SK-N-SH treated with all-trans-retinoic acid at 6 μM for 48 hours (cell line): ENCODE measurements at regions not wholly inside any gene's neighbourhood (a gene's known extent, or its start where the extent isn't known, plus 50 kb on each side); places are given as distances from the start of the nearest gene placed in this dataset.

Experiments
- ATAC-seq: fragments of 200-7000 bp; cut with Tn5 transposase; 3 replicates; pipeline ENCODE4 v1.9.1; 2020; ENCODE audit warnings: mild to moderate bottlenecking, moderate library complexity
- ARNTL ChIP-seq: fragments of 450-650 bp; formaldehyde crosslinking; IDR thresholded peaks from 2 replicates; pipeline ENCODE4 v1.5.0; 2020; ENCODE audit warnings: low read depth, mild to moderate bottlenecking, moderate library complexity, borderline replicate concordance
- BACH2 ChIP-seq: fragments of 250-450 bp; sonication (Bioruptor Pico); IDR thresholded peaks from 2 replicates; pipeline ENCODE4 v1.9.0; 2021; ENCODE audit warnings: mild to moderate bottlenecking, borderline replicate concordance
- CSDC2 ChIP-seq: fragments of 250-450 bp; sonication (Bioruptor Pico); IDR thresholded peaks from 2 replicates; pipeline ENCODE4 v1.5.0; 2020; ENCODE audit warnings: mild to moderate bottlenecking, moderate library complexity
- ESRRG ChIP-seq: fragments of 250-450 bp; sonication (Bioruptor Pico); IDR thresholded peaks from 2 replicates; pipeline ENCODE4 v1.6.1; 2021; ENCODE audit warnings: mild to moderate bottlenecking
- GLIS3 ChIP-seq: fragments of 250-450 bp; sonication (Bioruptor Pico); IDR thresholded peaks from 2 replicates; pipeline ENCODE4 v1.5.0; 2020; ENCODE audit warnings: mild to moderate bottlenecking, moderate library complexity
- ISL1 ChIP-seq: fragments of 250-450 bp; sonication (Bioruptor Pico); IDR thresholded peaks from 2 replicates; pipeline ENCODE4 v2.1.2; 2022; ENCODE audit warnings: mild to moderate bottlenecking, moderate library complexity
- OSR1 ChIP-seq: fragments of 250-450 bp; sonication (Bioruptor Pico); IDR thresholded peaks from 2 replicates; pipeline ENCODE4 v1.8.0; 2022; ENCODE audit warnings: moderate library complexity, mild to moderate bottlenecking, inconsistent platforms
- RARB ChIP-seq: fragments of 250-450 bp; sonication (Bioruptor Pico); IDR thresholded peaks from 2 replicates; pipeline ENCODE4 v1.8.0; 2021; ENCODE audit warnings: mild to moderate bottlenecking, moderate library complexity
- SNAI2 ChIP-seq: fragments of 250-450 bp; sonication (Bioruptor Pico); IDR thresholded peaks from 2 replicates; pipeline ENCODE4 v1.5.0; 2020; ENCODE audit warnings: mild to moderate bottlenecking, moderate library complexity
- TCF4 ChIP-seq: fragments of 250-450 bp; sonication (Bioruptor Pico); IDR thresholded peaks from 2 replicates; pipeline ENCODE4 v1.8.0; 2021; ENCODE audit warnings: mild to moderate bottlenecking, moderate library complexity, borderline replicate concordance
- TOX ChIP-seq: fragments of 250-450 bp; sonication (Bioruptor Pico); IDR thresholded peaks from 2 replicates; pipeline ENCODE4 v1.8.0; 2021; ENCODE audit warnings: mild to moderate bottlenecking, moderate library complexity, borderline replicate concordance
- ZC3H10 ChIP-seq: fragments of 250-450 bp; sonication (Bioruptor Pico); IDR thresholded peaks from 2 replicates; pipeline ENCODE4 v1.5.1; 2021; ENCODE audit warnings: mild to moderate bottlenecking, moderate library complexity
- ZFP30 ChIP-seq: fragments of 450-650 bp; formaldehyde crosslinking; IDR thresholded peaks from 2 replicates; pipeline ENCODE4 v1.5.0; 2022; ENCODE audit warnings: mild to moderate bottlenecking, moderate library complexity
- ZNF565 ChIP-seq: fragments of 450-650 bp; formaldehyde crosslinking; conservative IDR thresholded peaks from 2 replicates; pipeline ENCODE4 v1.5.0; 2020; ENCODE audit warnings: low read depth, mild to moderate bottlenecking, moderate library complexity
- ZNF70 ChIP-seq: fragments of 450-650 bp; formaldehyde crosslinking; IDR thresholded peaks from 2 replicates; pipeline ENCODE4 v1.5.0; 2020; ENCODE audit warnings: mild to moderate bottlenecking, moderate library complexity
- ZNF8 ChIP-seq: fragments of 450-650 bp; formaldehyde crosslinking; IDR thresholded peaks from 2 replicates; pipeline ENCODE4 v1.5.0; 2020; ENCODE audit warnings: mild to moderate bottlenecking, moderate library complexity
- TF ChIP-seq, protein P1 (sequence below): fragments of 250-450 bp; sonication (Bioruptor Pico); IDR thresholded peaks from 2 replicates; pipeline ENCODE4 v1.5.1; 2020; ENCODE audit warnings: low read depth, mild to moderate bottlenecking, moderate library complexity
- TF ChIP-seq, protein P2 (sequence below): fragments of 250-450 bp; sonication (Bioruptor Pico); IDR thresholded peaks from 2 replicates; pipeline ENCODE4 v1.5.1; 2021; ENCODE audit warnings: mild to moderate bottlenecking, moderate library complexity
- TF ChIP-seq, protein P3 (sequence below): fragments of 250-450 bp; sonication (Bioruptor Pico); IDR thresholded peaks from 2 replicates; pipeline ENCODE4 v1.8.0; 2021; ENCODE audit warnings: low read depth, mild to moderate bottlenecking, moderate library complexity, borderline replicate concordance
- TF ChIP-seq, protein P4 (sequence below): fragments of 250-450 bp; sonication (Bioruptor Pico); IDR thresholded peaks from 2 replicates; pipeline ENCODE4 v1.8.0; 2020; ENCODE audit warnings: mild to moderate bottlenecking, moderate library complexity, borderline replicate concordance

DNA sequence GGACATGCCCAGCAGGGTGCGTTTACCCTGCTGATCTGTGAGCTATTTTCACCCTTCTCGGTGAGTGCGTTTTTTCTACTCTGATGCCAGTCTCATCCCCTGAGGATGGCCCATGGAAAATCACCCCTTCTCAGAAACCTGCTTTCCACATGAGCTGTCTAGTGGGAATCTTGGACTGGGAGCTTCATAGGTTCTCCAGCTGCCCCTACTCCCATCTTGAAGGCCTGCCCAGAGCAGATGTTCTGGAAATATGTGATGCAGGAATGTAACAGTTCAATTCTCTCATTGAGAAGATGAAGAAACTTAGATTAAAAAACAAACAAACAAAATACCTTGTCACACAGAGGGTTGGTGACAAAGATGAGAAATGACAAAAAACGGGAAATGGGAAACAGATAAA, 146.9 kb upstream of the RAB11FIP2 start:
- no peak for ATAC-seq
- no peak for TF ChIP-seq SNAI2 (CRISPR knock-in tag)
- TF ChIP-seq RARB (CRISPR knock-in tag): no peak
- TF ChIP-seq ISL1 (CRISPR knock-in tag): no peak
- TF ChIP-seq ESRRG: no peak
- TF ChIP-seq TCF4 (CRISPR knock-in tag): no peak
- TF ChIP-seq ZNF70 (CRISPR knock-in tag): no peak
- TF ChIP-seq, protein P1, sequence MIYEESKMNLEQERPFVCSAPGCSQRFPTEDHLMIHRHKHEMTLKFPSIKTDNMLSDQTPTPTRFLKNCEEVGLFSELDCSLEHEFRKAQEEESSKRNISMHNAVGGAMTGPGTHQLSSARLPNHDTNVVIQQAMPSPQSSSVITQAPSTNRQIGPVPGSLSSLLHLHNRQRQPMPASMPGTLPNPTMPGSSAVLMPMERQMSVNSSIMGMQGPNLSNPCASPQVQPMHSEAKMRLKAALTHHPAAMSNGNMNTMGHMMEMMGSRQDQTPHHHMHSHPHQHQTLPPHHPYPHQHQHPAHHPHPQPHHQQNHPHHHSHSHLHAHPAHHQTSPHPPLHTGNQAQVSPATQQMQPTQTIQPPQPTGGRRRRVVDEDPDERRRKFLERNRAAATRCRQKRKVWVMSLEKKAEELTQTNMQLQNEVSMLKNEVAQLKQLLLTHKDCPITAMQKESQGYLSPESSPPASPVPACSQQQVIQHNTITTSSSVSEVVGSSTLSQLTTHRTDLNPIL (CRISPR knock-in tag): no peak
- TF ChIP-seq, protein P2, sequence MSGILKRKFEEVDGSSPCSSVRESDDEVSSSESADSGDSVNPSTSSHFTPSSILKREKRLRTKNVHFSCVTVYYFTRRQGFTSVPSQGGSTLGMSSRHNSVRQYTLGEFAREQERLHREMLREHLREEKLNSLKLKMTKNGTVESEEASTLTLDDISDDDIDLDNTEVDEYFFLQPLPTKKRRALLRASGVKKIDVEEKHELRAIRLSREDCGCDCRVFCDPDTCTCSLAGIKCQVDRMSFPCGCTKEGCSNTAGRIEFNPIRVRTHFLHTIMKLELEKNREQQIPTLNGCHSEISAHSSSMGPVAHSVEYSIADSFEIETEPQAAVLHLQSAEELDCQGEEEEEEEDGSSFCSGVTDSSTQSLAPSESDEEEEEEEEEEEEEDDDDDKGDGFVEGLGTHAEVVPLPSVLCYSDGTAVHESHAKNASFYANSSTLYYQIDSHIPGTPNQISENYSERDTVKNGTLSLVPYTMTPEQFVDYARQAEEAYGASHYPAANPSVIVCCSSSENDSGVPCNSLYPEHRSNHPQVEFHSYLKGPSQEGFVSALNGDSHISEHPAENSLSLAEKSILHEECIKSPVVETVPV (CRISPR knock-in tag): no peak
- TF ChIP-seq ZNF8 (CRISPR knock-in tag): no peak
- TF ChIP-seq OSR1: no peak
- no peak for TF ChIP-seq BACH2
- TF ChIP-seq ZNF565: no peak
- no peak for TF ChIP-seq GLIS3 (CRISPR knock-in tag)
- no peak for TF ChIP-seq ZFP30
- no peak for TF ChIP-seq CSDC2 (CRISPR knock-in tag)
- TF ChIP-seq TOX (CRISPR knock-in tag): no peak
- TF ChIP-seq, protein P3, sequence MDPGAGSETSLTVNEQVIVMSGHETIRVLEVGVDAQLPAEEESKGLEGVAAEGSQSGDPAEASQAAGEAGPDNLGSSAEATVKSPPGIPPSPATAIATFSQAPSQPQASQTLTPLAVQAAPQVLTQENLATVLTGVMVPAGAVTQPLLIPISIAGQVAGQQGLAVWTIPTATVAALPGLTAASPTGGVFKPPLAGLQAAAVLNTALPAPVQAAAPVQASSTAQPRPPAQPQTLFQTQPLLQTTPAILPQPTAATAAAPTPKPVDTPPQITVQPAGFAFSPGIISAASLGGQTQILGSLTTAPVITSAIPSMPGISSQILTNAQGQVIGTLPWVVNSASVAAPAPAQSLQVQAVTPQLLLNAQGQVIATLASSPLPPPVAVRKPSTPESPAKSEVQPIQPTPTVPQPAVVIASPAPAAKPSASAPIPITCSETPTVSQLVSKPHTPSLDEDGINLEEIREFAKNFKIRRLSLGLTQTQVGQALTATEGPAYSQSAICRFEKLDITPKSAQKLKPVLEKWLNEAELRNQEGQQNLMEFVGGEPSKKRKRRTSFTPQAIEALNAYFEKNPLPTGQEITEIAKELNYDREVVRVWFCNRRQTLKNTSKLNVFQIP (CRISPR knock-in tag): no peak
- no peak for TF ChIP-seq ARNTL (CRISPR knock-in tag)

DNA sequence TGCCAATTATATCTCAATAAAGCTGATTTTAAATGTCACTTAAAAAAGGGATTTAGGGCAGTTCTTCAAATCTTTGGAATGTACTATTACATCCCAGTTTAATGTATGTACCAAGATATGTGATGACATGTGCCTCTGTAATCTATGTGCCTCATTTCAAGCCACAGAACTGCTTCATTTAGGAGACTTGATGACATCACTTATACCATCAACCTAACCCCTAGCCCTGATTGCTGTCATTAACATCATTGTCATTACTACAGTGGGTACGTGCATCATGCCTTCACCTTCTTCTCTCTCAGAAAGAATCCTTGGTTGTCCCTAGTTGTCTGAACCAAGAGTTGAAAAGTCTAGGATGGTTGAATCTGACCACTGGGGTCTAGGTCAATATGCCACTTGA, 134.3 kb upstream of the RAB11FIP2 start:
- ATAC-seq: no peak
- TF ChIP-seq, protein P4, sequence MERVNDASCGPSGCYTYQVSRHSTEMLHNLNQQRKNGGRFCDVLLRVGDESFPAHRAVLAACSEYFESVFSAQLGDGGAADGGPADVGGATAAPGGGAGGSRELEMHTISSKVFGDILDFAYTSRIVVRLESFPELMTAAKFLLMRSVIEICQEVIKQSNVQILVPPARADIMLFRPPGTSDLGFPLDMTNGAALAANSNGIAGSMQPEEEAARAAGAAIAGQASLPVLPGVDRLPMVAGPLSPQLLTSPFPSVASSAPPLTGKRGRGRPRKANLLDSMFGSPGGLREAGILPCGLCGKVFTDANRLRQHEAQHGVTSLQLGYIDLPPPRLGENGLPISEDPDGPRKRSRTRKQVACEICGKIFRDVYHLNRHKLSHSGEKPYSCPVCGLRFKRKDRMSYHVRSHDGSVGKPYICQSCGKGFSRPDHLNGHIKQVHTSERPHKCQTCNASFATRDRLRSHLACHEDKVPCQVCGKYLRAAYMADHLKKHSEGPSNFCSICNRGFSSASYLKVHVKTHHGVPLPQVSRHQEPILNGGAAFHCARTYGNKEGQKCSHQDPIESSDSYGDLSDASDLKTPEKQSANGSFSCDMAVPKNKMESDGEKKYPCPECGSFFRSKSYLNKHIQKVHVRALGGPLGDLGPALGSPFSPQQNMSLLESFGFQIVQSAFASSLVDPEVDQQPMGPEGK (CRISPR knock-in tag): no peak
- TF ChIP-seq ISL1 (CRISPR knock-in tag): no peak
- no peak for TF ChIP-seq TOX (CRISPR knock-in tag)
- no peak for TF ChIP-seq ESRRG
- TF ChIP-seq BACH2: no peak
- TF ChIP-seq GLIS3 (CRISPR knock-in tag): no peak
- TF ChIP-seq ARNTL (CRISPR knock-in tag): no peak

DNA sequence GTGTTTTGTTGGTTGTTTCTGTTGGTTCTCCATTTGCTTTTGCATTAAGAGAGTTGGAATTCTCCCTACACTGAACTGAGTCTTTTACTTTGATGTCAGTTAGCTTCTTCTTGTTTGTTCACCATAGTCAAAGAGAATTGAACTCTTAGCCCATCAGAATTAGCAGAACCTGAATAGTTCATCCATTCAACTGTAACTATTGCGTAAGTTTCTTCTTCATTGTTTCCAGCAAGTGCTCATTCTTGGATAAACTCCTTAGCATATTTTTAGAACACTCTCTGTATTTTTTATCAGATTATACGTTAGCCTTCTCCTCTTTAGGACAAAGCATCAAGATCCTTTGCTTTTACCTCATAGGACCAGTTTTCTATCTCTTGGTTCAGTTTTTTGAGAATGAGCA, 128.4 kb upstream of the RAB11FIP2 start:
- ATAC-seq: no peak
- TF ChIP-seq ZC3H10 (CRISPR knock-in tag) (no peak), ZNF8 (CRISPR knock-in tag) (no peak), BACH2 (no peak), ZNF70 (CRISPR knock-in tag) (no peak)
- TF ChIP-seq, protein P1 (CRISPR knock-in tag): no peak
- TF ChIP-seq, protein P4 (CRISPR knock-in tag): no peak
- TF ChIP-seq, all 23 proteins: peak for 0
